Kidney epithelial cell (primary cell): ENCODE measurements at regions not wholly inside any gene's neighbourhood (a gene's known extent, or its start where the extent isn't known, plus 50 kb on each side); places are given as distances from the start of the nearest gene placed in this dataset.

Experiments used
- DNase-seq: peaks from one replicate; pipeline ENCODE4 v3.0.0-alpha.2; 2010; ENCODE audit warnings: low read depth
- H3K27me3 ChIP-seq: 2 replicates; pipeline ENCODE4 v1.6.0; 2011; ENCODE audit warnings: low read length; ENCODE audit not compliant: control insufficient read depth, insufficient read depth
- H3K36me3 ChIP-seq: 2 replicates; pipeline ENCODE4 v1.5.1; 2011; ENCODE audit warnings: low read length; ENCODE audit not compliant: control insufficient read depth, insufficient read depth
- H3K4me3 ChIP-seq: 2 replicates; pipeline ENCODE4 v1.5.1; 2011; ENCODE audit warnings: low read depth, mild to moderate bottlenecking, control low read depth, low read length
- CTCF ChIP-seq: IDR thresholded peaks from 2 replicates; pipeline ENCODE4 v1.5.1; 2011; ENCODE audit warnings: mild to moderate bottlenecking, moderate library complexity, low read length, control low read depth, inconsistent platforms; ENCODE audit not compliant: insufficient read depth, poor library complexity, severe bottlenecking

- no peak for DNase-seq
- no peak overlapping the region for H3K4me3 ChIP-seq
- H3K36me3 ChIP-seq = no peaks in the 10 kb centered on the region
- peaks cover 78% of the 10 kb centered on the region for H3K27me3 ChIP-seq
- TF ChIP-seq CTCF = no peak
Measured at GRCh38 chr16:86296256-86296655, 214.1 kb upstream of the FOXF1 start.

- H3K36me3 ChIP-seq = no peaks in the 10 kb centered on the region
- no peak for TF ChIP-seq CTCF
- H3K4me3 ChIP-seq = no peak overlapping the region
- H3K27me3 ChIP-seq = peaks cover 69% of the 10 kb centered on the region
- DNase-seq = no peak
Measured at GRCh38 chr16:86297391-86297790, 212.9 kb upstream of the FOXF1 start.

DNA sequence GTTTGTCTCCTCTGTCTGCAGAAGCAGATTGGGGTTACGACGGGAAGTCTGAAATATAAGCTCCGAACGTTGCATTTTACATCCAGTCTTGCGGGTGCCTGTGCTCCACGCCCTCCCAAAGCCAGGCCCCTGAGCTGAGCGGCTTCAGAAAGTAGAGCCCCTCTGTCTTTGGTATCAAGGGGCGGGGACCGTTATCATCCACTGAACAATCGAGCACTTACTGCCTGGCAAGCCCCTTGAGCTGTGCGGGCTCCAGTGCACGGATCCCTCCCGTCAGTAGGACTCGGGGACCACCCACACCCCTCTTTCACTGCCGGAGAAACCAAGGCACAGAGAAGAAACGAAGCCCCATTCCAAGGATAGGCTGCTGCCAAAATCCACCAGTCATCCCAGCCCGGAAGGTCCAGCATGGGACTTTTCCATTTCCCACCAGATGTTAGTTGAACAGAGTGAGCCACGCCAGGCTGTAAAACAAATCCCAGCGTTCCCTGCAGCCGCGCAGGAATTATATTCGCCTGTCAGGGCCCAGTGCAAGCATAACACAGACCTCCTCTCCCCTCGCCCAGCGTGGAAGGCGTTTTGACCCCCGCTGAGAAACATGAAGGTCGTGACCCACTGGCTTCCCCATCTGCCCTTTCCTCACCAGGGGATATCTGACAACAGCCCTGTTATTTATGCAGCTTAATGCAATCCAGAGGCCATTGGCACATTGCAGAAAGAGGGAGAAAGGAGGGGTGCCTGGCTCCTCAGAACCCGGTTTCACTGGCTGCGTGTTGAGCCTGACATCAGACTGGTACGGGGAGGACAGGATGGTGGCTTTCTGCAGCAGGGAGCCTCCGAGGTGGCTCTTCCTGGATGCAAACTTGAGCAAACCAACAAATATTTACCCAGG is 212.2 kb upstream of the FOXF1 start:
- Histone ChIP-seq H3K4me3 (no peak overlapping the region), H3K36me3 (no peaks in the 10 kb centered on the region), H3K27me3 (peaks cover 67% of the 10 kb centered on the region)
- no peak for DNase-seq
- no peak for TF ChIP-seq CTCF

DNA sequence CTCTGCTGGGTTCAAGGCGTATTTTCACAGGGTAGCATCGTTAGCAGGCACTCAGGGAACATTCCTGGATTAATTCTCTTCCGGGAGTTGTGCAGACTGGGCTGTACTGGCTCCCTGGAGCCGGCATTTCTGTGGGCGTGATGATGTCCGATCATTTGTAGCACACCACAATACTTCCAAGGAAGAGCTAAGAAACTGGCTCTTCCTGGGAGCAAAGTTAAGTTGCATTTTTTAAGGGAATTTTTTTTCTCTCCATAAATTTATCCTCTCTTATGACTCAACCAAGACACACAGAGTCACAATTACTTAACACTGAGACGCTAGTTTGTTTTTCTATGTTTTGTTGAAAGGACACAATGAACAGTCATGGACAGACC is 211.6 kb upstream of the FOXF1 start:
- Histone ChIP-seq H3K36me3 (no peaks in the 10 kb centered on the region), H3K27me3 (peaks cover 67% of the 10 kb centered on the region), H3K4me3 (no peak overlapping the region)
- no peak for TF ChIP-seq CTCF
- no peak for DNase-seq

DNA sequence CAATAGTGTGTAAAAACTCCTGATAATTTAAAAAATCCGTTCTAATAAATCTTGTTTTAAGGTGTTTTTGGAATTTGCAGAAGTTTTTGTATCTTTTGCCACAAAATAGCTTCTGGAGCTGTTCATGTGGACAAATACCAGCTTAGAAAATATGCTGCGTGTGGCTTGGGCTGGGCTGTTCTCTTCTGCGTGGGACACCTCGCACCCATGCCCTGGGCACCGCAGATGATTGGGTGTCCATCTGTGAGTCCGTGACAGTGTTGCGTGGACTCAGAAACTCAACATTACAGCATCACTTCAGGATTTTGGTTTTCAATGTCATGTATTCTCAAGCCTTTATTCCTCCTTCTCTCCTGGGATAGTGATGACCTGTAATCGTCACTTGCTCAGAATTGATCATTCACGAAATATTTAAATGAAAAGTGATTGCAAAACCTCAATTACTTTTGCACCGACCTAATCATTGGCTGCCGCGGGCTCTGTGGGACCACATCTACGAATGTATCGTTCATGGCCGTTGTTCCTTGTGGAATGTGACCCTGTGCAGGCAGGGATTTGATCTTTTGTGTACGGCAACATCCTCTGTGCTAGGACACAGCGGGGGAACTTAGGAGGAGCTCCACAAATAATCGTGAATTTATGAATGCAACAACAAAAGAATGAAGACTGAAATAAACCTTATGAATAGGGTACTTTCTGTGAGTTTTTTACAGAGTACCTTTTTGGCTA is 210.3 kb upstream of the FOXF1 start:
- H3K4me3 ChIP-seq = no peak overlapping the region
- H3K27me3 ChIP-seq = peaks cover 61% of the 10 kb centered on the region
- DNase-seq = no peak
- H3K36me3 ChIP-seq = no peaks in the 10 kb centered on the region
- TF ChIP-seq CTCF = no peak
